HepG2 (cell line): ENCODE measurements at regions not wholly inside any gene's neighbourhood (a gene's known extent, or its start where the extent isn't known, plus 50 kb on each side); places are given as distances from the start of the nearest gene placed in this dataset.

Experiments used
- ATAC-seq: fragments of 200-7000 bp; cut with Tn5 transposase; 3 replicates; pipeline ENCODE4 v1.9.1; 2020; ENCODE audit warnings: mild to moderate bottlenecking, moderate library complexity
- BruUV-seq: library from RNA; stranded (reverse); fragments of 400-500 nt; replicated peaks from 2 replicates; lab custom pipeline; 2021; lab: Mats Ljungman, UMichigan
- CTCF ChIA-PET: fragments of 300-600 bp; formaldehyde crosslinking; extraction: SDS; loops from one replicate; lab custom pipeline; 2021; ENCODE audit warnings: low total read pairs, inconsistent platforms, low intra/inter-chr PET ratio; lab: Yijun Ruan, JAX
- POLR2A ChIA-PET: fragments of 350-600 bp; sonication (Branson Sonifier 250); formaldehyde crosslinking; loops from one replicate; lab custom pipeline; 2020; ENCODE audit warnings: antibody characterized with exemption, inconsistent platforms; lab: Yijun Ruan, JAX
- DNase-seq: peaks from one replicate; pipeline ENCODE4 v3.0.0-alpha.2; 2015; ENCODE audit warnings: low spot score
- FAIRE-seq: peaks from 3 replicates; lab custom pipeline; 2011; peaks lifted over from hg19 to GRCh38; lab: Jason Lieb, UNC
- H2AFZ ChIP-seq: one replicate; pipeline ENCODE4 v1.6.1; 2011; ENCODE audit warnings: low read length, inconsistent platforms
- H3K27ac ChIP-seq: fragments of 300-600 bp; 3 replicates; pipeline ENCODE4 v1.8.0; 2011; ENCODE audit warnings: mixed run types, mild to moderate bottlenecking, mixed read lengths, low read length, inconsistent platforms; ENCODE audit not compliant: insufficient read depth; ENCODE audit errors: extremely low read length
- H3K27me3 ChIP-seq, 2 experiments: fragments of 200-600 bp in 1 of 2; 2 replicates in 1 of 2; 3 replicates in 1 of 2; pipeline versions ENCODE4 v1.6.0 to v1.8.0; 2011; ENCODE audit warnings: low read length in 2 of 2, mild to moderate bottlenecking in 2 of 2, moderate library complexity in 2 of 2, inconsistent platforms in 1 of 2; ENCODE audit not compliant: insufficient read depth in 2 of 2, control insufficient read depth in 1 of 2
- H3K36me3 ChIP-seq, 2 experiments: fragments of 200-600 bp in 1 of 2; replicated peaks in 1 of 2; 2 replicates in 1 of 2; 3 replicates in 1 of 2; pipeline versions ENCODE4 v1.5.1 to v1.8.0; 2011; ENCODE audit warnings: low read length in 2 of 2, inconsistent platforms in 1 of 2; ENCODE audit not compliant: insufficient read depth in 2 of 2, control insufficient read depth in 1 of 2
- H3K4me1 ChIP-seq: 2 replicates; pipeline ENCODE4 v1.5.1; 2012; ENCODE audit warnings: low read length, inconsistent platforms; ENCODE audit not compliant: insufficient read depth
- H3K4me2 ChIP-seq: 2 replicates; pipeline ENCODE4 v1.6.0; 2011; ENCODE audit warnings: low read depth, low read length, inconsistent platforms
- H3K4me3 ChIP-seq, 3 experiments: fragments of 200-600 bp in 1 of 3; sonication (generic), shearing (Covaris generic) in 1 of 3; replicated peaks in 1 of 3; 2 replicates each; pipeline ENCODE4 v1.5.1; 2011 to 2016; ENCODE audit warnings: low read length in 3 of 3, inconsistent platforms in 2 of 3, low read depth in 2 of 3, mild to moderate bottlenecking in 2 of 3, control low read depth in 1 of 3, mixed read lengths in 1 of 3; ENCODE audit not compliant: insufficient read depth in 1 of 3
- H3K79me2 ChIP-seq: one replicate; pipeline ENCODE4 v1.6.1; 2011; ENCODE audit warnings: low read length, inconsistent platforms; ENCODE audit not compliant: insufficient read depth
- H3K9ac ChIP-seq: 2 replicates; pipeline ENCODE4 v1.6.0; 2011; ENCODE audit warnings: mild to moderate bottlenecking, low read depth, low read length, inconsistent platforms; ENCODE audit not compliant: insufficient read depth
- H3K9me3 ChIP-seq: 2 replicates; pipeline ENCODE4 v1.5.1; 2012; ENCODE audit warnings: mild to moderate bottlenecking, low read length
- H4K20me1 ChIP-seq: 2 replicates; pipeline ENCODE4 v1.6.0; 2011; ENCODE audit warnings: inconsistent platforms, mild to moderate bottlenecking, low read length, moderate library complexity; ENCODE audit not compliant: insufficient read depth
- PCBP1 ChIP-seq: fragments of 200-400 bp; formaldehyde crosslinking; IDR thresholded peaks from 2 replicates; pipeline ENCODE4 v1.6.1; 2017; ENCODE audit warnings: mild to moderate bottlenecking, low read depth, low read length, borderline replicate concordance
- TAF15 ChIP-seq: fragments of 200-400 bp; formaldehyde crosslinking; IDR thresholded peaks from one replicate; pipeline ENCODE4 v1.6.1; 2018; ENCODE audit warnings: mild to moderate bottlenecking, low read depth, low read length; ENCODE audit not compliant: poor library complexity, severe bottlenecking
- TIGD3 ChIP-seq: sonication (generic); formaldehyde crosslinking; IDR thresholded peaks from 2 replicates; pipeline ENCODE4 v1.5.1; 2020; ENCODE audit warnings: mild to moderate bottlenecking, missing genetic modification reagents, borderline replicate concordance
- ZBTB26 ChIP-seq: IDR thresholded peaks from 2 replicates; pipeline ENCODE4 v1.6.1; 2016; ENCODE audit warnings: missing compliant biosample characterization, missing genetic modification reagents, borderline replicate concordance
- ZFP1 ChIP-seq: IDR thresholded peaks from 2 replicates; pipeline ENCODE4 v1.6.1; 2016
- ZNF121 ChIP-seq: sonication (generic); formaldehyde crosslinking; IDR thresholded peaks from 2 replicates; pipeline ENCODE4 v1.5.0; 2020; ENCODE audit warnings: mild to moderate bottlenecking, missing genetic modification reagents
- WGBS: methylation state at CpG from one replicate; pipeline ENCODE4 v1.1.6; 2017; ENCODE audit warnings: low lambda C conversion rate; 5-methylcytosine and 5-hydroxymethylcytosine counted together
- in situ Hi-C: cut with HindIII; loops from 2 replicates; pipeline ENCODE4 v1.10.0; 2017; ENCODE audit warnings: low pct_unique_long_range_greater_than_20kb; ENCODE audit not compliant: extremely low pct_ligation_motif_present
- intact Hi-C: fragments of 100-400 bp; cut with micrococcal nuclease; formaldehyde crosslinking; loops from one replicate; pipeline ENCODE4 v1.10.0; 2022; ENCODE audit not compliant: unreplicated experiment
- TF ChIP-seq, protein P1 (sequence below): sonication (generic); formaldehyde crosslinking; IDR thresholded peaks from 2 replicates; pipeline ENCODE4 v1.4.0; 2020; ENCODE audit warnings: missing genetic modification reagents, mild to moderate bottlenecking, borderline replicate concordance

GRCh38 chr14:46550836-46551235 lies 100.7 kb downstream of the RPL10L start (continued):
- TF ChIP-seq ZBTB26 = no peak
- no peak for TF ChIP-seq ZFP1

DNA sequence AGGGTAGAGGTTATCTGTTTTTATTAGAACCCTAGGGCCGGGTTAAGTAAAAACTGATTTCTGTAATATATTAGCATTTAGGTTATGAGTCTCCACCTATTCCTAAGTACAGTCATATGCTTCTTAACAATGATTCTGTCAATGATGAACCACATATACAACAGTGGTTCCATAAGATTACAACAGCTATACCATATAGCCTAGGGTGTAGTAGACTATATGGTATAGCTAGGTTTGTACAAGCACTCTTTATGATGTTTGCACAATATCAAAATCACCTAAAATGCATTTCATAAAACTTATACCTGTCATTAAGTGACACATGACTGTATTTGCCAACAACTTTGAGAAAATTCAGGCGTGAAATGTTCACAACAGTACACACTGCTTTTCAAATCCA lies 110.6 kb downstream of the RPL10L start:
- DNase-seq = no peak
- no peak for TF ChIP-seq ZNF121
- TF ChIP-seq, protein P1, sequence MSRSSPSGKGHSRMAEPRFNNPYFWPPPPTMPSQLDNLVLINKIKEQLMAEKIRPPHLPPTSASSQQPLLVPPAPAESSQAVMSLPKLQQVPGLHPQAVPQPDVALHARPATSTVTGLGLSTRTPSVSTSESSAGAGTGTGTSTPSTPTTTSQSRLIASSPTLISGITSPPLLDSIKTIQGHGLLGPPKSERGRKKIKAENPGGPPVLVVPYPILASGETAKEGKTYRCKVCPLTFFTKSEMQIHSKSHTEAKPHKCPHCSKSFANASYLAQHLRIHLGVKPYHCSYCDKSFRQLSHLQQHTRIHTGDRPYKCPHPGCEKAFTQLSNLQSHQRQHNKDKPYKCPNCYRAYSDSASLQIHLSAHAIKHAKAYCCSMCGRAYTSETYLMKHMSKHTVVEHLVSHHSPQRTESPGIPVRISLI (CRISPR knock-in tag) = no peak
- TF ChIP-seq TIGD3 (CRISPR knock-in tag) = no peak
- no peak for TF ChIP-seq PCBP1
- TF ChIP-seq TAF15 = no peak
- TF ChIP-seq, all 625 proteins: peak for 0
- no TSS peak for BruUV-seq
- Histone ChIP-seq H3K9ac (no peak overlapping the region), H3K4me3 (no peak overlapping the region), H3K4me1 (no peaks in the 10 kb centered on the region), H3K36me3 (no peaks in the 10 kb centered on the region), H3K79me2 (no peaks in the 10 kb centered on the region), H3K27me3 (no peaks in the 10 kb centered on the region), H3K9me3 (peaks cover 18% of the 10 kb centered on the region; the same call in 1 of the 2 replicates), H2AFZ (no peak overlapping the region), H3K4me2 (no peak overlapping the region), H3K27ac (no peak overlapping the region), H4K20me1 (no peaks in the 10 kb centered on the region)
- ChIA-PET CTCF (no interaction called here), POLR2A (no interaction called here)
- WGBS = 5% methylated on average over 2 of the region's 2 CpGs
- intact Hi-C loops = no loop called here
- no peak for ATAC-seq
- no peak for FAIRE-seq
- in situ Hi-C loops = no loop called here
